Osteoblast (primary cell): ENCODE measurements at regions not wholly inside any gene's neighbourhood (a gene's known extent, or its start where the extent isn't known, plus 50 kb on each side); places are given as distances from the start of the nearest gene placed in this dataset.

Source experiments
- DNase-seq: peaks from one replicate; pipeline ENCODE4 v3.0.0; 2011; ENCODE audit warnings: low spot score, mixed read lengths; ENCODE audit not compliant: insufficient read length; ENCODE audit errors: missing footprints
- H2AFZ ChIP-seq: 2 replicates; pipeline ENCODE4 v1.6.0; 2011; ENCODE audit warnings: mild to moderate bottlenecking, low read length
- H3K27ac ChIP-seq: 2 replicates; pipeline ENCODE4 v1.5.1; 2011; ENCODE audit warnings: mild to moderate bottlenecking, low read depth, low read length, moderate library complexity
- H3K27me3 ChIP-seq: 2 replicates; pipeline ENCODE4 v1.6.0; 2012; ENCODE audit warnings: mild to moderate bottlenecking, control low read depth, inconsistent platforms, low read length, moderate library complexity; ENCODE audit not compliant: insufficient read depth
- H3K36me3 ChIP-seq: 2 replicates; pipeline ENCODE4 v1.5.1; 2011; ENCODE audit warnings: mild to moderate bottlenecking, low read length, control low read depth, moderate library complexity; ENCODE audit not compliant: insufficient read depth
- H3K4me1 ChIP-seq: 2 replicates; pipeline ENCODE4 v1.5.1; 2011; ENCODE audit warnings: mild to moderate bottlenecking, low read length, control low read depth, moderate library complexity; ENCODE audit not compliant: insufficient read depth
- H3K4me2 ChIP-seq: 2 replicates; pipeline ENCODE4 v1.6.0; 2011; ENCODE audit warnings: mild to moderate bottlenecking, low read length; ENCODE audit not compliant: insufficient read depth
- H3K4me3 ChIP-seq: fragments of 200-600 bp; sonication (generic); 3 replicates; pipeline ENCODE4 v1.5.1; 2012; ENCODE audit warnings: mild to moderate bottlenecking, low read length, inconsistent platforms; ENCODE audit not compliant: insufficient read depth
- H3K79me2 ChIP-seq: 2 replicates; pipeline ENCODE4 v1.6.0; 2012; ENCODE audit warnings: mild to moderate bottlenecking, low read length, control low read depth, inconsistent platforms; ENCODE audit not compliant: insufficient read depth
- H3K9me3 ChIP-seq: 2 replicates; pipeline ENCODE4 v1.5.1; 2011; ENCODE audit warnings: low read depth, low read length, control low read depth
- H4K20me1 ChIP-seq: 2 replicates; pipeline ENCODE4 v1.6.0; 2012; ENCODE audit warnings: mild to moderate bottlenecking, low read length, control low read depth; ENCODE audit not compliant: insufficient read depth
- TF ChIP-seq, protein P1 (sequence below): IDR thresholded peaks from 2 replicates; pipeline ENCODE4 v1.5.1; 2011; ENCODE audit warnings: mild to moderate bottlenecking, low read depth, low read length, moderate library complexity; ENCODE audit errors: extremely low read depth

DNA sequence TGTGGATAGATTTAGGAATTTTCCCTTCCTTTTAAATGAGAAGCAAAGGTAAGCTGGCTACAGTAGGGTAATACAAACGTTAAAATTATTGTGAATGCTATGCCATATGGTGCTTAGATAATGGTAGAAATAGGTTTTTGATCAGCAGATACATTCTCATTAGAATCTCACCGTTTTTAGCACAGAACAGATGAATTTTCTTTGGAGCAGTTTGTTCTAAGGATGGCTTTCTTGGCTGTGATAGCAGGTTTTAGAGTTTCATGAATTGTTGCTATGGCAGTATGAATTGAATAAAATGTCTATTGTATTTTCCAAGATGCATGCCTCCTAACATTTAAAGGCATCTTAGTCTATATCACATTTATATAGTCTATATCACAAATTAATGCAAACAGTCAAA, 1394.5 kb downstream of the EPHA7 start:
- H3K4me1 ChIP-seq = no peaks in the 10 kb centered on the region
- no peaks in the 10 kb centered on the region for H4K20me1 ChIP-seq
- DNase-seq = no peak
- H3K27ac ChIP-seq = no peak overlapping the region
- H3K4me2 ChIP-seq = no peak overlapping the region
- H3K36me3 ChIP-seq = no peaks in the 10 kb centered on the region
- no peak overlapping the region for H3K4me3 ChIP-seq
- H2AFZ ChIP-seq = no peak overlapping the region
- H3K79me2 ChIP-seq = no peaks in the 10 kb centered on the region
- TF ChIP-seq, protein P1, sequence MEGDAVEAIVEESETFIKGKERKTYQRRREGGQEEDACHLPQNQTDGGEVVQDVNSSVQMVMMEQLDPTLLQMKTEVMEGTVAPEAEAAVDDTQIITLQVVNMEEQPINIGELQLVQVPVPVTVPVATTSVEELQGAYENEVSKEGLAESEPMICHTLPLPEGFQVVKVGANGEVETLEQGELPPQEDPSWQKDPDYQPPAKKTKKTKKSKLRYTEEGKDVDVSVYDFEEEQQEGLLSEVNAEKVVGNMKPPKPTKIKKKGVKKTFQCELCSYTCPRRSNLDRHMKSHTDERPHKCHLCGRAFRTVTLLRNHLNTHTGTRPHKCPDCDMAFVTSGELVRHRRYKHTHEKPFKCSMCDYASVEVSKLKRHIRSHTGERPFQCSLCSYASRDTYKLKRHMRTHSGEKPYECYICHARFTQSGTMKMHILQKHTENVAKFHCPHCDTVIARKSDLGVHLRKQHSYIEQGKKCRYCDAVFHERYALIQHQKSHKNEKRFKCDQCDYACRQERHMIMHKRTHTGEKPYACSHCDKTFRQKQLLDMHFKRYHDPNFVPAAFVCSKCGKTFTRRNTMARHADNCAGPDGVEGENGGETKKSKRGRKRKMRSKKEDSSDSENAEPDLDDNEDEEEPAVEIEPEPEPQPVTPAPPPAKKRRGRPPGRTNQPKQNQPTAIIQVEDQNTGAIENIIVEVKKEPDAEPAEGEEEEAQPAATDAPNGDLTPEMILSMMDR = no peak
- no peaks in the 10 kb centered on the region for H3K9me3 ChIP-seq
- H3K27me3 ChIP-seq = no peaks in the 10 kb centered on the region

DNA sequence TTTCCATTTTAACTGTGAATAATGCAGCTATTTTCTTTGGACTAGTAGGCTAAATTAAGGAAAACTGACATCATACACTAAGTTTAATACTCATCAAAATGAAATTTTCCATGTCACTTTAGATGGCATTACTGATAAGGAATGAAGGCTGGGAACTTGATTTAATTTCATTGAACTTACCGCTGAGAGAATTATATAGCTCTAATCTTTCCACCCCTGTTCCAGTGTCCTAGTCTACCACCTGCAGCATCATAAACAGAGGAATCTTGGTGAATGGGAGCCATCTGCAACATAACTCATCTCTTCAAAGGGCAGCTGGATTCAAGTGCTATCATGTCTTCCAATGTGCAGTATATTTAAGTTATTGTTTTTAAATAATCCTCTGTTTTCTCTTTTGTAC, 1395.2 kb downstream of the EPHA7 start:
- no peak for DNase-seq
- TF ChIP-seq, protein P1 = no peak
- H3K4me3 ChIP-seq = no peak overlapping the region

DNA sequence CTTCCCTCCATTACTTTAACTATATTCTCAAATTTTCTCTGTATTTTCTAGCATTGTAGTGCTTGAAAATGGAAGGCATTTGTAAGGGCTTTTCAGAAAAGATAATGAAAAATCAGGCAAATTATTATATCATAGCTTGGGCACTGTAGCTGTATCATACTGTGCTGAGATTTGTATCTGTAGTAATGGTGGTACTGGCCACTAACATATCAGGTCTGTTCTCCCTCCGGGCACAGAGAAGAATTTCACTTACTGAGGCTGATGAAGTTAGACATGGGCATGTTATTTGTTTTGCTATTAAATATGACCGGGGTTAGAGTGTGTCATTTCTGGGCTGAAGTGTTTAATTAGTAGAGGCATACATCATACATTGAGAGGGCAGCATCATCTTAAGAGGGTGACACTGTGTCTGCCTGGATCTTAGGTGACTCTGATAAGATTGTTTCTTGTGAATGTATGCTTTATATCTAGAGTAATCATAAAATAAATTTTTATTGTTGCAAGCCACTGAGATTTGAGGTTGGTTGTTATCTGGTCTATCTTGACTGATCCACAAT, 1395.9 kb downstream of the EPHA7 start:
- TF ChIP-seq, protein P1 = no peak

More for the DNA sequence above, 1395.2 kb downstream of the EPHA7 start:
- no peak overlapping the region for H2AFZ ChIP-seq
- no peaks in the 10 kb centered on the region for H3K9me3 ChIP-seq
- H3K79me2 ChIP-seq = no peaks in the 10 kb centered on the region
- H3K4me2 ChIP-seq = no peak overlapping the region
- no peaks in the 10 kb centered on the region for H3K27me3 ChIP-seq
- H3K27ac ChIP-seq = no peak overlapping the region
- H3K4me1 ChIP-seq = no peaks in the 10 kb centered on the region
- no peaks in the 10 kb centered on the region for H4K20me1 ChIP-seq
- H3K36me3 ChIP-seq = no peaks in the 10 kb centered on the region

DNA sequence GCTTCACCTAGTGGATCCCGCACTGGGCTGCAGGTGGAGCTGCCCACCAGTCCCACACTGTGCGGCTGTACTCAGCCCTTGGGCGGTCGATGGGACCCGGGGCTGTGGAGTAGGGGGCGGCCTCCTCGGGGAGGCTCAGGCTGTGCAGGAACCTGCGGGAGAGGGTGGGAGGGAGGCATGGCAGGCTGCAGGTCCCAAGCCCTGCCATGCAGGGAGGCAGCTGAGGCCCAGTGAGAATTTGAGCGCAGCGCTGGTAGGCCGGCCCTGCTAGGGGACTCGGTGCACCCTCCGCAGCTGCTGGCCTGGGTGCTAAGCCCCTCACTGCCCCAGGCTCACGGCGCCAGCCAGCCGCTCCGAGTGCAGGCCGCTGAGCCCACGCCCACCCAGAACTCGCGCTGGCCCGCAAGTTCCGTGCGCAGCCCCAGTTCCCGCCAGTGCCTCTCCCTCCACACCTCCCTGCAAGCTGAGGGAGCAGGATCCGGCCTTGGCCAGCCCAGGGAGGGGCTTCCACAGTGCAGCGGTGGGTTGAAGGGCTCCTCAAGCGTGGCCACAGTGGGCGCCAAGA, 1407.6 kb downstream of the EPHA7 start:
- DNase-seq = no peak
- TF ChIP-seq, protein P1 = no peak
- Histone ChIP-seq H3K79me2 (no peaks in the 10 kb centered on the region), H3K27ac (no peak overlapping the region), H3K9me3 (no peaks in the 10 kb centered on the region), H3K4me3 (no peak overlapping the region), H4K20me1 (no peaks in the 10 kb centered on the region), H3K4me1 (no peaks in the 10 kb centered on the region), H3K4me2 (no peak overlapping the region), H3K27me3 (no peaks in the 10 kb centered on the region), H2AFZ (no peak overlapping the region), H3K36me3 (no peaks in the 10 kb centered on the region)

More for the DNA sequence above, 1395.9 kb downstream of the EPHA7 start:
- no peaks in the 10 kb centered on the region for H3K27me3 ChIP-seq
- no peaks in the 10 kb centered on the region for H3K4me1 ChIP-seq
- no peak overlapping the region for H2AFZ ChIP-seq
- no peaks in the 10 kb centered on the region for H3K9me3 ChIP-seq
- H3K27ac ChIP-seq = no peak overlapping the region
- H3K4me3 ChIP-seq = no peak overlapping the region
- no peaks in the 10 kb centered on the region for H3K79me2 ChIP-seq
- no peak for DNase-seq
- H4K20me1 ChIP-seq = no peaks in the 10 kb centered on the region
- H3K4me2 ChIP-seq = no peak overlapping the region
- H3K36me3 ChIP-seq = no peaks in the 10 kb centered on the region
